GM23338 (cell line): ENCODE measurements at regions not wholly inside any gene's neighbourhood (a gene's known extent, or its start where the extent isn't known, plus 50 kb on each side); places are given as distances from the start of the nearest gene placed in this dataset.

Experiments
- ATAC-seq: fragments of 200-7000 bp; cut with Tn5 transposase; 3 replicates; pipeline ENCODE4 v1.9.1; 2020
- DNase-seq: peaks from one replicate; pipeline ENCODE4 v3.0.0-alpha.2; 2015; ENCODE audit warnings: low spot score
- H2AFZ ChIP-seq: fragments of 200-600 bp; sonication (generic); 2 replicates; pipeline ENCODE4 v1.8.0; 2016; ENCODE audit warnings: antibody characterized with exemption, mild to moderate bottlenecking, moderate library complexity
- H3F3A ChIP-seq: fragments of 200-600 bp; sonication (generic); replicated peaks from 2 replicates; pipeline ENCODE4 v1.8.0; 2017; ENCODE audit warnings: antibody characterized with exemption, mixed run types, low read depth
- H3K27ac ChIP-seq: fragments of 200-600 bp; sonication (generic); 2 replicates; pipeline ENCODE4 v1.6.1; 2016; ENCODE audit warnings: low read depth
- H3K27me3 ChIP-seq: fragments of 200-600 bp; sonication (generic); 2 replicates; pipeline ENCODE4 v1.8.0; 2016; ENCODE audit warnings: mild to moderate bottlenecking, mixed run types, moderate library complexity; ENCODE audit not compliant: insufficient read depth
- H3K36me3 ChIP-seq: fragments of 200-600 bp; sonication (generic); 2 replicates; pipeline ENCODE4 v1.8.0; 2016; ENCODE audit warnings: mild to moderate bottlenecking; ENCODE audit not compliant: insufficient read depth
- H3K4me1 ChIP-seq: fragments of 200-600 bp; sonication (generic); 2 replicates; pipeline ENCODE4 v1.8.0; 2016; ENCODE audit warnings: mild to moderate bottlenecking, moderate library complexity; ENCODE audit not compliant: insufficient read depth
- H3K4me2 ChIP-seq: fragments of 200-600 bp; sonication (generic); 2 replicates; pipeline ENCODE4 v1.7.1; 2017; ENCODE audit warnings: mixed run types
- H3K4me3 ChIP-seq: fragments of 200-600 bp; sonication (generic); 2 replicates; pipeline ENCODE4 v1.6.1; 2016; ENCODE audit warnings: mixed run types
- H3K79me2 ChIP-seq: fragments of 200-600 bp; sonication (generic); replicated peaks from 2 replicates; pipeline ENCODE4 v1.8.0; 2017; ENCODE audit warnings: mild to moderate bottlenecking; ENCODE audit not compliant: insufficient read depth
- H3K9me2 ChIP-seq: fragments of 200-600 bp; sonication (generic); 2 replicates; pipeline ENCODE4 v1.8.0; 2017; ENCODE audit not compliant: insufficient read depth
- H4K20me1 ChIP-seq: fragments of 200-600 bp; sonication (generic); replicated peaks from 2 replicates; pipeline ENCODE4 v1.8.0; 2017; ENCODE audit warnings: mild to moderate bottlenecking; ENCODE audit not compliant: insufficient read depth
- H3K27ac Mint-ChIP-seq: 2 replicates; pipeline ENCODE4 v1.8.0; 2020; ENCODE audit warnings: inconsistent platforms, mild to moderate bottlenecking, moderate library complexity, mixed read lengths
- H3K27me3 Mint-ChIP-seq: 3 replicates; pipeline ENCODE4 v1.8.0; 2022; ENCODE audit warnings: low read depth, mild to moderate bottlenecking, moderate library complexity, mixed read lengths, inconsistent platforms; ENCODE audit not compliant: insufficient read depth, poor library complexity
- H3K36me3 Mint-ChIP-seq: 3 replicates; pipeline ENCODE4 v1.8.0; 2021; ENCODE audit warnings: low read depth, mild to moderate bottlenecking, inconsistent platforms, moderate library complexity, mixed read lengths
- H3K4me1 Mint-ChIP-seq: 3 replicates; pipeline ENCODE4 v1.8.0; 2020; ENCODE audit warnings: mild to moderate bottlenecking, inconsistent platforms, mixed read lengths
- H3K4me3 Mint-ChIP-seq: 3 replicates; pipeline ENCODE4 v1.8.0; 2021; ENCODE audit warnings: moderate library complexity, mild to moderate bottlenecking, inconsistent platforms, mixed read lengths
- H3K9me3 Mint-ChIP-seq: 3 replicates; pipeline ENCODE4 v1.8.0; 2020; ENCODE audit warnings: moderate library complexity, mild to moderate bottlenecking, inconsistent platforms, mixed read lengths
- CTCF ChIP-seq, 2 experiments: fragments of 200-600 bp in 1 of 2; sonication (generic) in 1 of 2; conservative IDR thresholded peaks; 2 replicates each; pipeline versions ENCODE4 v1.5.1 to v1.6.1; 2016 to 2017; ENCODE audit warnings: antibody characterized with exemption in 2 of 2, low read depth in 2 of 2, mild to moderate bottlenecking in 2 of 2, moderate library complexity in 1 of 2
- EZH2 ChIP-seq: fragments of 200-600 bp; sonication (generic); IDR thresholded peaks from one replicate; pipeline ENCODE4 v1.8.0; 2017; ENCODE audit warnings: antibody characterized with exemption, mild to moderate bottlenecking, low read depth; ENCODE audit not compliant: unreplicated experiment
- EZH2phosphoT487 ChIP-seq: fragments of 200-600 bp; sonication (generic); IDR thresholded peaks from one replicate; pipeline ENCODE4 v1.8.1; 2018; ENCODE audit warnings: antibody characterized with exemption; ENCODE audit not compliant: unreplicated experiment
- JUNB ChIP-seq: IDR thresholded peaks from one replicate; pipeline ENCODE4 v1.6.1; 2016; ENCODE audit warnings: antibody characterized with exemption; ENCODE audit not compliant: unreplicated experiment
- STAT1 ChIP-seq: IDR thresholded peaks from one replicate; pipeline ENCODE4 v1.6.1; 2016; ENCODE audit warnings: antibody characterized with exemption; ENCODE audit not compliant: unreplicated experiment
- ZNF114 ChIP-seq: fragments of 250-450 bp; sonication (Bioruptor Pico); IDR thresholded peaks from 2 replicates; pipeline ENCODE4 v1.5.0; 2020; ENCODE audit warnings: mild to moderate bottlenecking, moderate library complexity
- TF ChIP-seq, protein P1 (sequence below): IDR thresholded peaks from one replicate; pipeline ENCODE4 v1.6.1; 2018; ENCODE audit warnings: antibody characterized with exemption; ENCODE audit not compliant: unreplicated experiment
- TF ChIP-seq, protein P2 (sequence below): IDR thresholded peaks from 2 replicates; pipeline ENCODE4 v1.6.1; 2016; ENCODE audit warnings: antibody characterized with exemption
- TF ChIP-seq, protein P3 (sequence below): fragments of 250-450 bp; sonication (Bioruptor Pico); IDR thresholded peaks from 2 replicates; pipeline ENCODE4 v1.5.0; 2020; ENCODE audit warnings: mild to moderate bottlenecking, moderate library complexity

GRCh38 chr2:121837591-121837990, 82.1 kb downstream of the TSN start (continued):
- TF ChIP-seq CTCF (conservative IDR thresholded peaks at IDR 0.05; ENCODE audit: low read depth in 2 of 2) (no peak), STAT1 (no peak)
- TF ChIP-seq, protein P1, sequence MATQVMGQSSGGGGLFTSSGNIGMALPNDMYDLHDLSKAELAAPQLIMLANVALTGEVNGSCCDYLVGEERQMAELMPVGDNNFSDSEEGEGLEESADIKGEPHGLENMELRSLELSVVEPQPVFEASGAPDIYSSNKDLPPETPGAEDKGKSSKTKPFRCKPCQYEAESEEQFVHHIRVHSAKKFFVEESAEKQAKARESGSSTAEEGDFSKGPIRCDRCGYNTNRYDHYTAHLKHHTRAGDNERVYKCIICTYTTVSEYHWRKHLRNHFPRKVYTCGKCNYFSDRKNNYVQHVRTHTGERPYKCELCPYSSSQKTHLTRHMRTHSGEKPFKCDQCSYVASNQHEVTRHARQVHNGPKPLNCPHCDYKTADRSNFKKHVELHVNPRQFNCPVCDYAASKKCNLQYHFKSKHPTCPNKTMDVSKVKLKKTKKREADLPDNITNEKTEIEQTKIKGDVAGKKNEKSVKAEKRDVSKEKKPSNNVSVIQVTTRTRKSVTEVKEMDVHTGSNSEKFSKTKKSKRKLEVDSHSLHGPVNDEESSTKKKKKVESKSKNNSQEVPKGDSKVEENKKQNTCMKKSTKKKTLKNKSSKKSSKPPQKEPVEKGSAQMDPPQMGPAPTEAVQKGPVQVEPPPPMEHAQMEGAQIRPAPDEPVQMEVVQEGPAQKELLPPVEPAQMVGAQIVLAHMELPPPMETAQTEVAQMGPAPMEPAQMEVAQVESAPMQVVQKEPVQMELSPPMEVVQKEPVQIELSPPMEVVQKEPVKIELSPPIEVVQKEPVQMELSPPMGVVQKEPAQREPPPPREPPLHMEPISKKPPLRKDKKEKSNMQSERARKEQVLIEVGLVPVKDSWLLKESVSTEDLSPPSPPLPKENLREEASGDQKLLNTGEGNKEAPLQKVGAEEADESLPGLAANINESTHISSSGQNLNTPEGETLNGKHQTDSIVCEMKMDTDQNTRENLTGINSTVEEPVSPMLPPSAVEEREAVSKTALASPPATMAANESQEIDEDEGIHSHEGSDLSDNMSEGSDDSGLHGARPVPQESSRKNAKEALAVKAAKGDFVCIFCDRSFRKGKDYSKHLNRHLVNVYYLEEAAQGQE, result no peak
- TF ChIP-seq, protein P2, sequence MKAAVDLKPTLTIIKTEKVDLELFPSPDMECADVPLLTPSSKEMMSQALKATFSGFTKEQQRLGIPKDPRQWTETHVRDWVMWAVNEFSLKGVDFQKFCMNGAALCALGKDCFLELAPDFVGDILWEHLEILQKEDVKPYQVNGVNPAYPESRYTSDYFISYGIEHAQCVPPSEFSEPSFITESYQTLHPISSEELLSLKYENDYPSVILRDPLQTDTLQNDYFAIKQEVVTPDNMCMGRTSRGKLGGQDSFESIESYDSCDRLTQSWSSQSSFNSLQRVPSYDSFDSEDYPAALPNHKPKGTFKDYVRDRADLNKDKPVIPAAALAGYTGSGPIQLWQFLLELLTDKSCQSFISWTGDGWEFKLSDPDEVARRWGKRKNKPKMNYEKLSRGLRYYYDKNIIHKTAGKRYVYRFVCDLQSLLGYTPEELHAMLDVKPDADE, result no peak

GRCh38 chr2:121838551-121838950, 83.1 kb downstream of the TSN start:
- H4K20me1 ChIP-seq, result no peaks in the 10 kb centered on the region
- no peaks in the 10 kb centered on the region for H3K79me2 ChIP-seq
- H3K36me3 ChIP-seq, result no peaks in the 10 kb centered on the region
- DNase-seq (no peak), ATAC-seq (no peak)
- Mint-ChIP-seq H3K36me3 (peaks cover 3% of the 10 kb centered on the region; the same call in 1 of the 3 replicates), H3K4me1 (no peaks in the 10 kb centered on the region), H3K27ac (no peak overlapping the region), H3K27me3 (peaks cover 4% of the 10 kb centered on the region), H3K9me3 (peaks cover 18% of the 10 kb centered on the region), H3K4me3 (no peak overlapping the region)
- no peak overlapping the region for H3K4me2 ChIP-seq
- no peaks in the 10 kb centered on the region for H3F3A ChIP-seq
- no peaks in the 10 kb centered on the region for H3K27me3 ChIP-seq
- no peaks in the 10 kb centered on the region for H3K9me2 ChIP-seq
- no peak overlapping the region for H3K4me3 ChIP-seq
- no peaks in the 10 kb centered on the region for H3K4me1 ChIP-seq
- H2AFZ ChIP-seq, result no peak overlapping the region
- no peak overlapping the region for H3K27ac ChIP-seq
- TF ChIP-seq, protein P3, sequence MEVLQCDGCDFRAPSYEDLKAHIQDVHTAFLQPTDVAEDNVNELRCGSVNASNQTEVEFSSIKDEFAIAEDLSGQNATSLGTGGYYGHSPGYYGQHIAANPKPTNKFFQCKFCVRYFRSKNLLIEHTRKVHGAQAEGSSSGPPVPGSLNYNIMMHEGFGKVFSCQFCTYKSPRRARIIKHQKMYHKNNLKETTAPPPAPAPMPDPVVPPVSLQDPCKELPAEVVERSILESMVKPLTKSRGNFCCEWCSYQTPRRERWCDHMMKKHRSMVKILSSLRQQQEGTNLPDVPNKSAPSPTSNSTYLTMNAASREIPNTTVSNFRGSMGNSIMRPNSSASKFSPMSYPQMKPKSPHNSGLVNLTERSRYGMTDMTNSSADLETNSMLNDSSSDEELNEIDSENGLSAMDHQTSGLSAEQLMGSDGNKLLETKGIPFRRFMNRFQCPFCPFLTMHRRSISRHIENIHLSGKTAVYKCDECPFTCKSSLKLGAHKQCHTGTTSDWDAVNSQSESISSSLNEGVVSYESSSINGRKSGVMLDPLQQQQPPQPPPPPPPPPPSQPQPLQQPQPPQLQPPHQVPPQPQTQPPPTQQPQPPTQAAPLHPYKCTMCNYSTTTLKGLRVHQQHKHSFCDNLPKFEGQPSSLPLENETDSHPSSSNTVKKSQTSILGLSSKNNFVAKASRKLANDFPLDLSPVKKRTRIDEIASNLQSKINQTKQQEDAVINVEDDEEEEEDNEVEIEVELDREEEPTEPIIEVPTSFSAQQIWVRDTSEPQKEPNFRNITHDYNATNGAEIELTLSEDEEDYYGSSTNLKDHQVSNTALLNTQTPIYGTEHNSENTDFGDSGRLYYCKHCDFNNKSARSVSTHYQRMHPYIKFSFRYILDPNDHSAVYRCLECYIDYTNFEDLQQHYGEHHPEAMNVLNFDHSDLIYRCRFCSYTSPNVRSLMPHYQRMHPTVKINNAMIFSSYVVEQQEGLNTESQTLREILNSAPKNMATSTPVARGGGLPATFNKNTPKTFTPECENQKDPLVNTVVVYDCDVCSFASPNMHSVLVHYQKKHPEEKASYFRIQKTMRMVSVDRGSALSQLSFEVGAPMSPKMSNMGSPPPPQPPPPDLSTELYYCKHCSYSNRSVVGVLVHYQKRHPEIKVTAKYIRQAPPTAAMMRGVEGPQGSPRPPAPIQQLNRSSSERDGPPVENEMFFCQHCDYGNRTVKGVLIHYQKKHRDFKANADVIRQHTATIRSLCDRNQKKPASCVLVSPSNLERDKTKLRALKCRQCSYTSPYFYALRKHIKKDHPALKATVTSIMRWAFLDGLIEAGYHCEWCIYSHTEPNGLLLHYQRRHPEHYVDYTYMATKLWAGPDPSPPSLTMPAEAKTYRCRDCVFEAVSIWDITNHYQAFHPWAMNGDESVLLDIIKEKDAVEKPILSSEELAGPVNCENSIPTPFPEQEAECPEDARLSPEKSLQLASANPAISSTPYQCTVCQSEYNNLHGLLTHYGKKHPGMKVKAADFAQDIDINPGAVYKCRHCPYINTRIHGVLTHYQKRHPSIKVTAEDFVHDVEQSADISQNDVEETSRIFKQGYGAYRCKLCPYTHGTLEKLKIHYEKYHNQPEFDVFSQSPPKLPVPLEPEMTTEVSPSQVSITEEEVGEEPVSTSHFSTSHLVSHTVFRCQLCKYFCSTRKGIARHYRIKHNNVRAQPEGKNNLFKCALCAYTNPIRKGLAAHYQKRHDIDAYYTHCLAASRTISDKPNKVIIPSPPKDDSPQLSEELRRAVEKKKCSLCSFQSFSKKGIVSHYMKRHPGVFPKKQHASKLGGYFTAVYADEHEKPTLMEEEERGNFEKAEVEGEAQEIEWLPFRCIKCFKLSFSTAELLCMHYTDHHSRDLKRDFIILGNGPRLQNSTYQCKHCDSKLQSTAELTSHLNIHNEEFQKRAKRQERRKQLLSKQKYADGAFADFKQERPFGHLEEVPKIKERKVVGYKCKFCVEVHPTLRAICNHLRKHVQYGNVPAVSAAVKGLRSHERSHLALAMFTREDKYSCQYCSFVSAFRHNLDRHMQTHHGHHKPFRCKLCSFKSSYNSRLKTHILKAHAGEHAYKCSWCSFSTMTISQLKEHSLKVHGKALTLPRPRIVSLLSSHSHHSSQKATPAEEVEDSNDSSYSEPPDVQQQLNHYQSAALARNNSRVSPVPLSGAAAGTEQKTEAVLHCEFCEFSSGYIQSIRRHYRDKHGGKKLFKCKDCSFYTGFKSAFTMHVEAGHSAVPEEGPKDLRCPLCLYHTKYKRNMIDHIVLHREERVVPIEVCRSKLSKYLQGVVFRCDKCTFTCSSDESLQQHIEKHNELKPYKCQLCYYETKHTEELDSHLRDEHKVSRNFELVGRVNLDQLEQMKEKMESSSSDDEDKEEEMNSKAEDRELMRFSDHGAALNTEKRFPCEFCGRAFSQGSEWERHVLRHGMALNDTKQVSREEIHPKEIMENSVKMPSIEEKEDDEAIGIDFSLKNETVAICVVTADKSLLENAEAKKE (CRISPR knock-in tag), result no peak
- no peak for TF ChIP-seq ZNF114 (CRISPR knock-in tag)
- TF ChIP-seq, protein P1, result no peak
- no peak for TF ChIP-seq EZH2phosphoT487
- TF ChIP-seq EZH2, result no peak
- TF ChIP-seq JUNB, result no peak
